GM12874 (cell line): ENCODE measurements at regions not wholly inside any gene's neighbourhood (a gene's known extent, or its start where the extent isn't known, plus 50 kb on each side); places are given as distances from the start of the nearest gene placed in this dataset.

ENCODE experiments used
- TF ChIP-seq, protein P1 (sequence below): IDR thresholded peaks from 2 replicates; pipeline ENCODE4 v1.5.1; 2011; ENCODE audit warnings: low read depth, mild to moderate bottlenecking, control low read depth, low read length, moderate library complexity; ENCODE audit not compliant: insufficient read depth

GRCh38 chr9:11676821-11677220 is 1016.4 kb upstream of the TYRP1 start:
- TF ChIP-seq, protein P1, sequence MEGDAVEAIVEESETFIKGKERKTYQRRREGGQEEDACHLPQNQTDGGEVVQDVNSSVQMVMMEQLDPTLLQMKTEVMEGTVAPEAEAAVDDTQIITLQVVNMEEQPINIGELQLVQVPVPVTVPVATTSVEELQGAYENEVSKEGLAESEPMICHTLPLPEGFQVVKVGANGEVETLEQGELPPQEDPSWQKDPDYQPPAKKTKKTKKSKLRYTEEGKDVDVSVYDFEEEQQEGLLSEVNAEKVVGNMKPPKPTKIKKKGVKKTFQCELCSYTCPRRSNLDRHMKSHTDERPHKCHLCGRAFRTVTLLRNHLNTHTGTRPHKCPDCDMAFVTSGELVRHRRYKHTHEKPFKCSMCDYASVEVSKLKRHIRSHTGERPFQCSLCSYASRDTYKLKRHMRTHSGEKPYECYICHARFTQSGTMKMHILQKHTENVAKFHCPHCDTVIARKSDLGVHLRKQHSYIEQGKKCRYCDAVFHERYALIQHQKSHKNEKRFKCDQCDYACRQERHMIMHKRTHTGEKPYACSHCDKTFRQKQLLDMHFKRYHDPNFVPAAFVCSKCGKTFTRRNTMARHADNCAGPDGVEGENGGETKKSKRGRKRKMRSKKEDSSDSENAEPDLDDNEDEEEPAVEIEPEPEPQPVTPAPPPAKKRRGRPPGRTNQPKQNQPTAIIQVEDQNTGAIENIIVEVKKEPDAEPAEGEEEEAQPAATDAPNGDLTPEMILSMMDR, result no peak

DNA sequence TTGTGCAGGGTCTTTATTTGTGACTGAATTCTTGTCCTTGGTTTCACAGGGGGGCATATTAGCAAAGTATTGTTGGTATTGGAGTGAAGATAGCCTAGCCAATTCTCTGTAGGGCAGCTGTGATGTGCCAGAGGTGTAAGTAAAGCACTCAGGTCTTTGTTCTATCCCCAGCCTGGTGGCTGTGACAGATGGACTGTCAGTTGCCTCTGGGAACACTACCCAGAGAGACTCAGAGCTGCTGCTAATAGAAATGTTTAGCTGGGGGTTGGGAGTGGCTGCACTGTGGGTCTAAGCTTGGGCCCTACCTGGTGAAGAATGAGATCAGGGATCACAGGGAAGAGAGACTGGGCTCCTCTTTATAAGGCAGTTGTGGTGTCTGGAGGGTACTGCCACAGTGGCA is 1006.5 kb upstream of the TYRP1 start:
- TF ChIP-seq, protein P1, result no peak

DNA sequence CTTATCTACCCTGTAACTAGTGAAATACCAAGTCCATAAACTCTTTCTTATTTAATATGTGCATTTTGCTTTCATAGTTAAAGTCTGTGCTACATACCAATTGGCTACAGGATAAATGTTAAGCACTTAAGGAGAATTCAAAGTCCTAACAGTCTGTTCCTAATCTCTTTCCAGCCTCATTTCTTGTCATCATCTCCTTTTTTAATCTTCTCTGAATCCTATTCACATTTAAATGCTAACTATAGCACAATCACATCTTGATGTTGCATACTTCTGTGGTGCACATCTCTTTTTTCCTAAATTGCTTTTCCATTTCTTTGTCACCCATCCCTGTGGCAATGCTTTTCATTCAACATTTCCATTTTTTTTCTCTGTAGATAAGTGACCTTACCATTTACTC is 996.1 kb upstream of the TYRP1 start:
- TF ChIP-seq, protein P1, result no peak

- TF ChIP-seq, protein P1, result no peak
Observed at GRCh38 chr9:11701706-11702105, 991.5 kb upstream of the TYRP1 start.

DNA sequence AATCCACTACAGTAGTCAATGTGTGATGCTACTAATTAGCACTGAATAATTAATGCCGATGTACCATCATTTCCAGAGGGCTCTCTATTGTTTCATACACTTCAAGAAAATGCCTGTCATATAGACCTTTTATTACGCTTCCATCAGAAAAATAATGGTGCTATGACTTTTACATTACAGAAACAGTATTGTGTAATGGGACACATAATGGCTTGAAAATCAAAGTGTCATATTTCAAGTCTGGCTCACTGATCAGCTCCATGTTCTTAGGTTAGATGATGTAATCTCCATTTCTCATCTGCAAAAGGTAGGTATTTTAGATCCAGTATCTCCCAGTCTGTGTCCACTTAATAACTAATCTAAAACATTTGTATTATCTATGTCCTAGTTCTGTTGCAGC is 990.6 kb upstream of the TYRP1 start:
- TF ChIP-seq, protein P1, result no peak

- TF ChIP-seq, protein P1, result no peak
Observed at GRCh38 chr9:11708899-11709298, 984.3 kb upstream of the TYRP1 start.

- TF ChIP-seq, protein P1, result no peak
Observed at GRCh38 chr9:11709567-11709966, 983.6 kb upstream of the TYRP1 start.

DNA sequence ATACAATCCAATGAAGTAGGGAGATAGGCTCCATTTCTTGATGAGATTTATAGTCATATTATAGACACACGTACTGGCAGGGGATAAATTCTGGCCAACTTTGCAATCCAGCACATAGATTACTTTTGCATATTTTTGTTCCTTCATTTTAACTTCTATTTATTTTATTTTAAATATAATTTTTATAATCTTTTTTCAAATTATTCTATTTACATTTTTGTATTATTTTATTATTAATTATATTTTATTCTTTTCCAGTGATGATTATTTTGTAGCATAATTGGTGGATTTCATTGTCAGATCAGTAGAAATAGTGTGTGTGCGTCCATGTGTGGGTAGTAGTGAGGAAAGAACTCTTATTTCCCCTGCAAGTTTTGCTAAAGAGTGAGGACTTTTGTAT is 980.1 kb upstream of the TYRP1 start:
- TF ChIP-seq, protein P1, result no peak
